ENCODE measurements at regions not wholly inside any gene's neighbourhood (a gene's known extent, or its start where the extent isn't known, plus 50 kb on each side); places are given as distances from the start of the nearest gene placed in this dataset.
"Not testable (repeated sequence)": the region's sequence is repeated elsewhere in the genome, so short reads cannot be mapped to it uniquely, and the experiment has no call there.

- DNase-seq = not testable (repeated sequence)
These were observed 66.2 kb upstream of the PAPPA2 start for GRCh38 chr1:176396604-176397395.

- no peak for DNase-seq
These were observed 71.4 kb upstream of the PAPPA2 start for GRCh38 chr1:176391621-176392020.

- no peak for DNase-seq
These were observed 78.1 kb upstream of the PAPPA2 start for GRCh38 chr1:176384841-176385240.

GRCh38 chr1:176382163-176382562 is 80.8 kb upstream of the PAPPA2 start:
- DNase-seq = no peak

- DNase-seq = no peak
These were observed 83.2 kb upstream of the PAPPA2 start for GRCh38 chr1:176379626-176380339.

- DNase-seq = peak; percentile 41
These were observed 87.9 kb upstream of the PAPPA2 start for GRCh38 chr1:176374967-176375569.

- DNase-seq = no peak
These were observed 98.6 kb upstream of the PAPPA2 start for GRCh38 chr1:176364236-176364905.

GRCh38 chr1:176349135-176349715 is 113.8 kb upstream of the PAPPA2 start:
- not testable (repeated sequence) for DNase-seq

GRCh38 chr1:176341656-176342055 is 121.3 kb upstream of the PAPPA2 start:
- DNase-seq = no peak

GRCh38 chr1:176338877-176339276 is 124.1 kb upstream of the PAPPA2 start:
- no peak for DNase-seq

GRCh38 chr1:176330782-176331181 is 123.7 kb upstream of the COP1 start:
- DNase-seq = no peak

- no peak for DNase-seq
These were observed 118.6 kb upstream of the COP1 start for GRCh38 chr1:176325664-176326063.

GRCh38 chr1:176323472-176323871 is 116.4 kb upstream of the COP1 start:
- no peak for DNase-seq

GRCh38 chr1:176315519-176316220 is 108.6 kb upstream of the COP1 start:
- no peak for DNase-seq

GRCh38 chr1:176296602-176297001 is 89.5 kb upstream of the COP1 start:
- not testable (repeated sequence) for DNase-seq

- DNase-seq = no peak
These were observed 78.9 kb upstream of the COP1 start for GRCh38 chr1:176285996-176286395.

- no peak for DNase-seq
These were observed 64.5 kb upstream of the COP1 start for GRCh38 chr1:176271572-176271971.

Data from CD4-positive, alpha-beta T cell treated with Interleukin-17A for 4 hours (primary cell).